ENCODE measurements at regions not wholly inside any gene's neighbourhood (a gene's known extent, or its start where the extent isn't known, plus 50 kb on each side); places are given as distances from the start of the nearest gene placed in this dataset.
A peak's percentile ranks its signal among the peaks of the same experiment; 100 is the strongest.

DNA sequence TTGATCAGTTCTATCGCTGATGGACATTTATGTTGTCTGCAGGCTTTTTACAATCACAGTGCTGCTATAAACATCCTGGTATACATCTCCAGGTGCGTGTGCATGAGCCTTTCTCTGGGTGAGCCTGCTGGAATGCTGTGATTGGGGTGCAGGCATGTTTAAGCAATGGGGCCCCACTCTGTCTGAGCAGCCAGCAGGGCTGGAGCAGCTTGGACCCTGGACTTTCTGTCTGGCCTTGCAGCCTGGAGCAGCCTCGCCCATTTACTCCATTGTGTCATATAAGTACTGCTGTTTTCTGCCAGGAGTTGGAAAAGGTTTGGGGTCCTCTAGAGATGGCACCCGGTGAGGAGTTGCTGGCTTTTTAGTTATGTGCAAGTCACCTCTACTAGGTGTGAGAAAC lies 199.0 kb downstream of the KIF26A start:
- intact Hi-C loops (cut with DNase I; ENCODE audit: low total_unique reads), result no loop called here
- no peak overlapping the region for H3K27ac ChIP-seq
- no peak for DNase-seq
- peaks cover 0 to 27% of the 10 kb centered on the region in 2 donors for H3K27me3 ChIP-seq
- H3K4me3 ChIP-seq, result no peak overlapping the region
- TF ChIP-seq, protein P1, sequence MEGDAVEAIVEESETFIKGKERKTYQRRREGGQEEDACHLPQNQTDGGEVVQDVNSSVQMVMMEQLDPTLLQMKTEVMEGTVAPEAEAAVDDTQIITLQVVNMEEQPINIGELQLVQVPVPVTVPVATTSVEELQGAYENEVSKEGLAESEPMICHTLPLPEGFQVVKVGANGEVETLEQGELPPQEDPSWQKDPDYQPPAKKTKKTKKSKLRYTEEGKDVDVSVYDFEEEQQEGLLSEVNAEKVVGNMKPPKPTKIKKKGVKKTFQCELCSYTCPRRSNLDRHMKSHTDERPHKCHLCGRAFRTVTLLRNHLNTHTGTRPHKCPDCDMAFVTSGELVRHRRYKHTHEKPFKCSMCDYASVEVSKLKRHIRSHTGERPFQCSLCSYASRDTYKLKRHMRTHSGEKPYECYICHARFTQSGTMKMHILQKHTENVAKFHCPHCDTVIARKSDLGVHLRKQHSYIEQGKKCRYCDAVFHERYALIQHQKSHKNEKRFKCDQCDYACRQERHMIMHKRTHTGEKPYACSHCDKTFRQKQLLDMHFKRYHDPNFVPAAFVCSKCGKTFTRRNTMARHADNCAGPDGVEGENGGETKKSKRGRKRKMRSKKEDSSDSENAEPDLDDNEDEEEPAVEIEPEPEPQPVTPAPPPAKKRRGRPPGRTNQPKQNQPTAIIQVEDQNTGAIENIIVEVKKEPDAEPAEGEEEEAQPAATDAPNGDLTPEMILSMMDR (IDR thresholded peaks at IDR 0.05), result no peak
- H3K9me3 ChIP-seq, result peaks cover 0 to 10% (median 4%) of the 10 kb centered on the region in 3 donors
- no peaks in the 10 kb centered on the region for H3K36me3 ChIP-seq
- H3K4me1 ChIP-seq, result no peaks in the 10 kb centered on the region

DNA sequence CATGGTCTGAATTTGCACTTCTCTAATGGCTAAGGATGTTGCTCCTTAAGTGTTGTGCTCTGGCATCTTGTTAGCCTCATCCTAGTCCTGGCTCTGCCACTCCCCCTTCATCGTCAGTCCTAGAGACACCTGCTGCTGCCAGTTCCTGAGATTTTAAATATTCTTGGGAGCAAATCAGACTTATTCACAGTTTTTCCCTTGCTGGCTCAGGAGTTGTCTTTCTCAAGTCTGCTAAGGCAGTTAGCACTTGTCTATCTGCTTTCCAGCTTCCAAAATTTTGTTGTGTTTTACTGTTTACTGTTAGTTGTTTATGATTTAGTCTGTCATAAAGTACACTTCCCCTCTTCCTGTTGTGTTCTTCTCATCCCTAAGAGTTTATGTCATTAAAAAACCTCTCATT lies 201.0 kb downstream of the KIF26A start:
- Histone ChIP-seq H3K27me3 (peaks cover 0 to 43% of the 10 kb centered on the region in 2 donors), H3K36me3 (no peaks in the 10 kb centered on the region), H3K4me1 (no peaks in the 10 kb centered on the region), H3K27ac (no peak overlapping the region), H3K4me3 (no peak overlapping the region), H3K9me3 (peaks cover 0 to 9% (median 4%) of the 10 kb centered on the region in 3 donors)
- DNase-seq, result no peak
- intact Hi-C loops (cut with DNase I; ENCODE audit: low total_unique reads), result no loop called here
- TF ChIP-seq, protein P1 (IDR thresholded peaks at IDR 0.05), result no peak

DNA sequence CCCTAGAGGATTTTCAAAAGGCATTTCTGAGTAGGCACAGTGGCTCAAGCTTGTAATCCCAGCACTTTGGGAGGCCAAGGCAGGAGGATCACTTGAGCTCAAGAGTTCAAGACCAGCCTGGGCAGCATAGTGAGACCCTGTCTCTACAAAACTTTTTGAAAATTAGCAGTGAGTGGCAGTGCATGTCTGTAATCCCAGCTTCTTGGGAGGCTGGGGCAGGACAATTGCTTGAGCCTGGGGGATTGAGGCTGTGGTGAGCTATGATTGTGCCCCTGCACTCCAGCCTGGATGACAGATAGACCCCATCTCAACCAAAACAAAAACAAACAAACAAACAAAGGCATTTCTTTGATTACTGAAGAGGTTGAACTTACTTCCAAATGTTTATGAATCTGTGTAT lies 201.4 kb downstream of the KIF26A start:
- TF ChIP-seq, protein P1 (IDR thresholded peaks at IDR 0.05), result no peak
- Histone ChIP-seq H3K27me3 (peaks cover 0 to 45% of the 10 kb centered on the region in 2 donors), H3K9me3 (peaks cover 0 to 9% (median 4%) of the 10 kb centered on the region in 3 donors), H3K4me1 (no peaks in the 10 kb centered on the region), H3K36me3 (no peaks in the 10 kb centered on the region), H3K4me3 (no peak overlapping the region), H3K27ac (no peak overlapping the region)
- no peak for DNase-seq
- intact Hi-C loops (cut with DNase I; ENCODE audit: low total_unique reads), result no loop called here

DNA sequence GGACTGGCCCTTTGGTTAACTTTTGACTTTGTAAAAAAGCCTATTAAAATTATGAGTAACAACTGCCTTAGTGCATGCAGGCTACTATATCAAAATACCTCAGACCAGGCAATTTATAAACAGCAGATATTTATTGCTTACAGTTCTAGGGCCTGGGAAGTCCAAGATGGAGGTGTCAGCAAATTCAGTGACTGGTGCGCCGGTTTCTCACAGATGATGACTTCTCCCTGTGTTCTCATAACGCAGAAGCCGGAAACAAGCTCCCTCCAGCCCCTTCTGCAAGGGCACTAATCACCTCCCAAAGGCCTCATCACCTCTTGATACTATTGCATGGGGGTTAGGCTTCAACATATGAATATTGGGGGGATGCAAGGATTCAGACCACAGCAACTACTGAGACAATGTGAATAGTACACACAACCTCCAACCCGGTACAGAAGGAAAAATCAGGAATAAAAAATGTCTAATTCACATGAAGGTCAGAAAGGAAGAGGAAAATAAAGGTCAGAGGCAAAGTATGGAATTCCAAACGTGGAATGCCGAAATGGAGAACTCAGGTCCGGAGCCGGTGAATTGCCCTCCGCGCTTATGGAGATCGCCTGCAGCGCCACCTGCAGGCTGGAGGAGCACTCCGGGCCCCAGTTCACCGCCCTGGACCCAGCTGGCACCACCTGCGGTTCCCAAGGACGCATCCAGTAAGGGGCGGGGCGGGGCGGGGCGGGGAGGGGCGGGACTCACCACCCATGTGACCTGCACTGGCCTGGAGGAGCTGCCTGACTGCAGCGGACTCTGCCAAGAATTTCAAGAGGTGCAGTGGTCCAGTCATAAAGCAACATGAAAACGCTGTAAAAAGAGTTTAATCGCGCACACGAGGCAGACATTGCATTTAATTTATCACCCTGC lies 203.4 kb downstream of the KIF26A start:
- Histone ChIP-seq H3K36me3 (no peaks in the 10 kb centered on the region), H3K27me3 (peaks cover 0 to 45% of the 10 kb centered on the region in 2 donors), H3K27ac (no peak overlapping the region), H3K9me3 (peaks cover 0 to 9% (median 4%) of the 10 kb centered on the region in 3 donors), H3K4me3 (no peak overlapping the region), H3K4me1 (no peaks in the 10 kb centered on the region)
- DNase-seq, result no peak
- intact Hi-C loops (cut with DNase I; ENCODE audit: low total_unique reads), result no loop called here
- TF ChIP-seq, protein P1 (IDR thresholded peaks at IDR 0.05), result no peak

DNA sequence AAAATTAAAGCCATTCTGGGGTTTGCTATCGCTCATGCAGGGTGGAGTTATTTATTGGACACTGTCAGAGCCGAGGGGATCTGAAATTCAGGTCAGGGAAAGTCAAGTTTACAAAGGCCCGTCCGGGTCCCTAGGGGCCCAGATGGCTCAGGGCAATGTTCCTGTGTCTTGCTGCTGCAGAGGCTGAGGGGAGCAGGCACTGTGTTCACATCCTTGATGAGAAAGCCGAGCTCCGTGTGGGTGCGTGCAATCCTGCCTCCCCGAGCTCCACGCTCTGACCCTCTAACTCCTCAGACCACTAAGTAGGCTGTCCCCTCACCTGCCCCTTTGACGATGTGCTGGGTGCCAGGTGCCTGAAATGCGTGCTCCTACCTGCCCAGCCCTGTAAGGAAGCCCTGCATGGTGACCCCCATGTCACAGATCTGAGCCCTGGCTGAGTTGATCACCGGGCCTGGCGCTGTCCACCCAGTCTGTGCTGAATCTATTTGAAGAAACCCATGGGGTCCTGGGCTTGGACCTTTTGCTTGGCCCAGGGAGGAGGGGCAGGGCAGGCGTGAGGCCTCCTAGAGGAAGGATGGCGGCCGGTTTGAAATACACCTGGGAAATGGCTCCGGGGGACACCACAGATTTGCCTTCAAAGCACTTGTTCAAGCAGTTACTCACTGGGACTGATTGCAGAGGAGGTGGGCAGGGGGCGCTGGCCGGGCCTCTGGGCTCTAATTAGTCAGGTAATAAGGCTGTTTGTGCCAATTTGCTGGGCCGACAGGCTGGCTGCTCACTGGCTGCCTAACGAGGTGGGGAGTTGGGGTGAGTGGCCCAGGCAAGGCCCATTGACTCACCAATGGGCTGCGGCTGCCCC lies 204.3 kb downstream of the KIF26A start:
- Histone ChIP-seq H3K4me3 (no peak overlapping the region), H3K36me3 (no peaks in the 10 kb centered on the region), H3K27me3 (peaks cover 0 to 43% of the 10 kb centered on the region in 2 donors), H3K27ac (no peak overlapping the region), H3K9me3 (peaks cover 0 to 6% (median 4%) of the 10 kb centered on the region in 3 donors), H3K4me1 (no peaks in the 10 kb centered on the region)
- intact Hi-C loops (cut with DNase I; ENCODE audit: low total_unique reads), result no loop called here
- TF ChIP-seq, protein P1 (IDR thresholded peaks at IDR 0.05), result no peak
- DNase-seq, result peak in 1 of 2 donors; percentile 51

All from tibial artery (tissue), 4 donors.